AG04449 (cell line): ENCODE measurements at regions not wholly inside any gene's neighbourhood (a gene's known extent, or its start where the extent isn't known, plus 50 kb on each side); places are given as distances from the start of the nearest gene placed in this dataset.
"Not testable (repeated sequence)": the region's sequence is repeated elsewhere in the genome, so short reads cannot be mapped to it uniquely, and the experiment has no call there.

Experiments
- CTCF ChIA-PET: fragments of 350-600 bp; formaldehyde crosslinking; extraction: SDS; loops from one replicate; lab custom pipeline; 2021; ENCODE audit warnings: antibody characterized with exemption; lab: Yijun Ruan, JAX
- POLR2A ChIA-PET: fragments of 400-600, 350-600 bp; formaldehyde crosslinking; extraction: SDS; loops from one replicate; lab custom pipeline; 2020; ENCODE audit warnings: antibody characterized with exemption, inconsistent platforms; lab: Yijun Ruan, JAX
- DNase-seq: peaks from one replicate; pipeline ENCODE4 v3.0.0-alpha.2; 2010; ENCODE audit warnings: low read depth, low spot score
- H3K4me3 ChIP-seq: 2 replicates; pipeline ENCODE4 v1.5.1; 2011; ENCODE audit warnings: low read depth, mild to moderate bottlenecking, control low read depth, low read length
- TF ChIP-seq, protein P1 (sequence below): IDR thresholded peaks from one replicate; pipeline ENCODE4 v1.5.1; 2011; ENCODE audit warnings: mild to moderate bottlenecking, moderate library complexity, low read length, control low read depth, inconsistent platforms; ENCODE audit not compliant: insufficient read depth; ENCODE audit errors: missing control alignments

- no peak overlapping the region for H3K4me3 ChIP-seq
- DNase-seq = no peak
- TF ChIP-seq, protein P1, sequence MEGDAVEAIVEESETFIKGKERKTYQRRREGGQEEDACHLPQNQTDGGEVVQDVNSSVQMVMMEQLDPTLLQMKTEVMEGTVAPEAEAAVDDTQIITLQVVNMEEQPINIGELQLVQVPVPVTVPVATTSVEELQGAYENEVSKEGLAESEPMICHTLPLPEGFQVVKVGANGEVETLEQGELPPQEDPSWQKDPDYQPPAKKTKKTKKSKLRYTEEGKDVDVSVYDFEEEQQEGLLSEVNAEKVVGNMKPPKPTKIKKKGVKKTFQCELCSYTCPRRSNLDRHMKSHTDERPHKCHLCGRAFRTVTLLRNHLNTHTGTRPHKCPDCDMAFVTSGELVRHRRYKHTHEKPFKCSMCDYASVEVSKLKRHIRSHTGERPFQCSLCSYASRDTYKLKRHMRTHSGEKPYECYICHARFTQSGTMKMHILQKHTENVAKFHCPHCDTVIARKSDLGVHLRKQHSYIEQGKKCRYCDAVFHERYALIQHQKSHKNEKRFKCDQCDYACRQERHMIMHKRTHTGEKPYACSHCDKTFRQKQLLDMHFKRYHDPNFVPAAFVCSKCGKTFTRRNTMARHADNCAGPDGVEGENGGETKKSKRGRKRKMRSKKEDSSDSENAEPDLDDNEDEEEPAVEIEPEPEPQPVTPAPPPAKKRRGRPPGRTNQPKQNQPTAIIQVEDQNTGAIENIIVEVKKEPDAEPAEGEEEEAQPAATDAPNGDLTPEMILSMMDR = no peak
- CTCF ChIA-PET = interaction anchor here (1.0 to 4.3 kb wide), 5 partner anchors 10 to 145 kb away, joined by 3 to 16 read pairs (median 4); no protein-coding TSS in a partner anchor
- POLR2A ChIA-PET = interaction anchor here (0.5 kb wide), 1 partner anchor 78 kb away, joined by 3 read pairs; no protein-coding TSS in a partner anchor
Measured at GRCh38 chr3:197364410-197365071, 66.1 kb upstream of the DLG1 start.

DNA sequence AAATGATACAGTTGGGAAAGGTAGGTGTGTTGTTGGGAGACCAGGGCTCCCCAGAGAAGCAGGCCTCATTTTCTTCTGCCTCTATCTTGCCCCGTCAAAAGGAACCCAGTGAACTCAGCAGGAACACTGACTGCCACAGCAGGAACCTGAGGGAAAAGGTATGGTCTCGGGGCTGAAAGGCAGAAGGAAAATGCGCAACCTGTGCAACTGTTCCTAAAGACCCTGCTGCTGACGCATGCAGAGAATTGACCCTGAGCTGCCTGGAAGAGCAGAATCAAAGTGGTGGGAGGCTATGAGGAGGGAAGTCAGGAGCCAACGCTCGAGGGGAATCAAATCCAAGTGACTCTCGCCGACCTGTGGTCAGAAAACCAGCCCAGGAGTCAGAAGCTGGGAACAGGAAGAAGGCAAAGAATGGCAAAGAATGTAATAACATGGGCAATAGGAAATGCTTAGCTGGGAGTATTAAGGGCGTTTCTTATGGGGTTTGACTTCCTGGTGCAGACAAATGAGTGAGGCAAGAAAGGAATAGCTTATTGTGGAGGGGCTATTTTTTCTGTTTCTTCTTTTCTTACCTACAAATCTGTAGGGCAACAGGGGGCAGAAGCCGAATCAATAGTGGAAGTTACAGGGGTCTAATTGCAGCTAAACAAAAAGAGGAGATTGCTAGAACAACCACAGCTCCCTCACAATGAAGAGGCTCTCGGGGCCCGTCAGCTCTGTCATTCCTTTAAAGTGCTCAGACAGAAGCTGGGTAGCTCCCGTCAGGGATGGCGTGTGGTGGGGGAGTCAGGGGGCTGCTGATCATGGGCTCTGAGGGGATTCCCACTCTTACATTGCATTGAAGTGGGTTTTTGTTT, 65.4 kb upstream of the DLG1 start:
- POLR2A ChIA-PET = no interaction called here
- CTCF ChIA-PET = interaction anchor here (1.0 to 4.3 kb wide), 3 partner anchors 9 to 33 kb away, joined by 3 to 16 read pairs (median 3); no protein-coding TSS in a partner anchor
- H3K4me3 ChIP-seq = no peak overlapping the region
- DNase-seq = no peak
- TF ChIP-seq, protein P1 = no peak

GRCh38 chr3:197362081-197362480, 63.7 kb upstream of the DLG1 start:
- CTCF ChIA-PET = no interaction called here
- H3K4me3 ChIP-seq = no peak overlapping the region
- no peak for DNase-seq
- POLR2A ChIA-PET = no interaction called here
- TF ChIP-seq, protein P1 = no peak

GRCh38 chr3:197360095-197360494, 61.7 kb upstream of the DLG1 start:
- CTCF ChIA-PET, POLR2A ChIA-PET, DNase-seq, H3K4me3 ChIP-seq: not testable (repeated sequence)

DNA sequence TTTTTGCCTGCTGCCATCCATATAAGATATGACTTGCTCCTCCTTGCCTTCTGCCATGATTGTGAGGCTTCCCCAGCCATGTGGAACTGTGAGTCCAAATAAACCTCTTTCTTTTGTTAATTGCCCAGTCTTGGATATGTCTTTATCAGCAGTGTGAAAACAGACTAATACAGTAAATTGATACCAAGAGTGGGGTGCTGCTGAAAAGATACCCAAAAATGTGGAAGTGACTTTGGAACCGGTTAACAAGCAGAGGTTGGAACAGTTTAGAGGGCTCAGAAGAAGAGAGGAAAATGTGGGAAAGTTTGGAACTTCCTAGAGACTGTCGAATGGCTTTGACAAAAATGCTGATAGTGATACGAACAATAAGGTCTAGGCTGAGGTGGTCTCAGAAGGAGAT, 61.1 kb upstream of the DLG1 start:
- DNase-seq, H3K4me3 ChIP-seq, CTCF ChIA-PET: not testable (repeated sequence)
- POLR2A ChIA-PET = interaction anchor here (0.6 kb wide), 1 partner anchor 23 kb away, joined by 3 read pairs; no protein-coding TSS in a partner anchor

DNA sequence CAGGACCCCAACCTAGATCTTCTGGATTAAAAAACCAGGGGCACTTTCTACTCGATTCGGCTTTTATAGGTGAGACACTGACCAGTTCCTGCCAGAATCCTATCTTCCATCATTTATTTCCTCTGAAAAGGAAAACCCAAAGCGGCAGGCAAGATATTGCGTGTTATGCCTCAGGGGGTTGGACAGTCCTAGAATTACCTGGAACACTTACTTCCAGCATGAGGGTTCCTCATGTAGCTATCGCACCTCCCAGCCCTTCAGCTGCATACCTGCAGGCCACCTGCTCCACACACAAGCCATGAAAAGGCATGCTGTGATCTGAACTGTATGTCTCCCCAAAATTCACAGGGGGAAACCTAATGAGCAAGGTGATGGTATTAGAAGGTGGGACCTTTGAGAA, 58.3 kb upstream of the DLG1 start:
- H3K4me3 ChIP-seq = no peak overlapping the region
- POLR2A ChIA-PET = no interaction called here
- DNase-seq = no peak
- CTCF ChIA-PET = interaction anchor here (1.0 kb wide), 1 partner anchor 100 kb away, joined by 3 read pairs; no protein-coding TSS in a partner anchor
- TF ChIP-seq, protein P1 = no peak

GRCh38 chr3:197356275-197356674, 57.9 kb upstream of the DLG1 start:
- DNase-seq = no peak
- CTCF ChIA-PET = interaction anchor here (0.9 to 2.8 kb wide), 2 partner anchors 9 to 10 kb away, joined by 3 to 16 read pairs; no protein-coding TSS in a partner anchor

More at GRCh38 chr3:197356275-197356674, 57.9 kb upstream of the DLG1 start:
- TF ChIP-seq, protein P1 = no peak
- POLR2A ChIA-PET = no interaction called here
- no peak overlapping the region for H3K4me3 ChIP-seq
